ENCODE measurements at regions not wholly inside any gene's neighbourhood (a gene's known extent, or its start where the extent isn't known, plus 50 kb on each side); places are given as distances from the start of the nearest gene placed in this dataset.

DNA sequence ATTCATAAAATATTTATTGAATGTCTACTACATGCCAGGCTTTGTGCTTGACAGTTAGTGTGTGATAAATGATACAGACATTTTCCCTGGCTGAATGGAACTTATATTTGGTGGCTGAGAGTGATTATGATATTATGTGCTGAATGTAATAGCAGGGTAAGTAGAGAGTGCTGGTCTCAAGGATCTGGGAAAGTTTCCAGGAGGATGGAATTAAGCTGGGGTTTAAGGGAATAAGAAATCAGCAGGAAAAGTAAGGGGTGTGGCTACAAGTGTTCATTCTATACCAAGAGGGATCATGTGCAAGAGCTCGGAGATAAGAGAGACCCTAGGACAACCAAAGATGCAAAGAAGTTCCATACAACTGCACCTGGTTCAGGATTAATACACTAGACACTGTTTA lies 500.1 kb upstream of the CFAP20DC start:
- TF ChIP-seq, protein P1, sequence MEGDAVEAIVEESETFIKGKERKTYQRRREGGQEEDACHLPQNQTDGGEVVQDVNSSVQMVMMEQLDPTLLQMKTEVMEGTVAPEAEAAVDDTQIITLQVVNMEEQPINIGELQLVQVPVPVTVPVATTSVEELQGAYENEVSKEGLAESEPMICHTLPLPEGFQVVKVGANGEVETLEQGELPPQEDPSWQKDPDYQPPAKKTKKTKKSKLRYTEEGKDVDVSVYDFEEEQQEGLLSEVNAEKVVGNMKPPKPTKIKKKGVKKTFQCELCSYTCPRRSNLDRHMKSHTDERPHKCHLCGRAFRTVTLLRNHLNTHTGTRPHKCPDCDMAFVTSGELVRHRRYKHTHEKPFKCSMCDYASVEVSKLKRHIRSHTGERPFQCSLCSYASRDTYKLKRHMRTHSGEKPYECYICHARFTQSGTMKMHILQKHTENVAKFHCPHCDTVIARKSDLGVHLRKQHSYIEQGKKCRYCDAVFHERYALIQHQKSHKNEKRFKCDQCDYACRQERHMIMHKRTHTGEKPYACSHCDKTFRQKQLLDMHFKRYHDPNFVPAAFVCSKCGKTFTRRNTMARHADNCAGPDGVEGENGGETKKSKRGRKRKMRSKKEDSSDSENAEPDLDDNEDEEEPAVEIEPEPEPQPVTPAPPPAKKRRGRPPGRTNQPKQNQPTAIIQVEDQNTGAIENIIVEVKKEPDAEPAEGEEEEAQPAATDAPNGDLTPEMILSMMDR (IDR thresholded peaks at IDR 0.05; ENCODE audit: unreplicated experiment): no peak
- no peaks in the 10 kb centered on the region for H3K27me3 Mint-ChIP-seq
- H3K27ac Mint-ChIP-seq: no peak overlapping the region

DNA sequence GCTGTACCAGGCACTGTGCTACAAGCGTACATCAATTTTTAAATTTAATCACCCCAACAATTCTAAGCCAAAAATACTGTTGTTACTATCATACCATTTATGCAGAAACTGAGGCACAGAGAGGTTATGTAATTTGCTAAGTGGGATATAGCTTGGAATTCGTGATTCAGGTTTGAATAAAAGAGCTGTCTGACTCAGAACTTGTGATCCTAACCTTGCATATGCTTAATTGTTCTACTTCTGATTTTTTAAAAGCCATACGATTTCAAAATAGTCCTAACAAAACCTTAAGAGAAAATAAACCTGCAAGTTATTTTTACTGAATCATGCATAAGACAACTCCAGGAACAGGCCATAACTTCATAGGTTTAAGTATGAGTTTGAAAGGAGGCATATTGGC lies 498.0 kb upstream of the CFAP20DC start:
- no peaks in the 10 kb centered on the region for H3K36me3 Mint-ChIP-seq (ENCODE audit: insufficient read depth)
- H3K4me1 Mint-ChIP-seq (ENCODE audit: low read depth): peaks cover 28% of the 10 kb centered on the region
- no peak for DNase-seq (ENCODE audit: low spot score, unreplicated experiment)
- H3K4me3 Mint-ChIP-seq (ENCODE audit: low read depth): no peak overlapping the region
- H3K27ac Mint-ChIP-seq: no peak overlapping the region
- H3K27me3 Mint-ChIP-seq: no peaks in the 10 kb centered on the region
- TF ChIP-seq, protein P1 (IDR thresholded peaks at IDR 0.05; ENCODE audit: unreplicated experiment): no peak
- H3K9me3 Mint-ChIP-seq (ENCODE audit: low read depth): no peaks in the 10 kb centered on the region

More for the DNA sequence above, 500.1 kb upstream of the CFAP20DC start:
- no peak overlapping the region for H3K4me3 Mint-ChIP-seq (ENCODE audit: low read depth)
- no peaks in the 10 kb centered on the region for H3K36me3 Mint-ChIP-seq (ENCODE audit: insufficient read depth)
- peaks cover 13% of the 10 kb centered on the region for H3K4me1 Mint-ChIP-seq (ENCODE audit: low read depth)
- H3K9me3 Mint-ChIP-seq (ENCODE audit: low read depth): no peaks in the 10 kb centered on the region
- no peak for DNase-seq (ENCODE audit: low spot score, unreplicated experiment)

DNA sequence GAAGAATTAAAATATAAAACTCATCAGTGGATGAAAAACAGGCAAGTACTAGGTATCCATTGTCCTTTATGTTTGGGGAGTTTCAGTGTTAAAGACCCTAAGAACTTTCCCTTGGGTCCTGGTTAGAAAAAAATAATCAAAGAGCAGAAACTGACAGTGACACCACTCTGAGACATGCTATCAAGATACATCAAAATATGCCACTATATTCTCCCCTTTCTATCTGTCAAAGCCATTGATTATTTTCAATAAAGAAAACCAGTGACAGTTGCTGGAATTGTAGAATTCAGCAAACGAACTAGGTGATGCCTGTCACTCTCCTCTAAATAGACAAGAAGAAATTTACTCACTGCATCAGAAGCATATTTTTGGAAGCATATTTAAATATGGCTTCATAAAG lies 496.7 kb upstream of the CFAP20DC start:
- TF ChIP-seq, protein P1 (IDR thresholded peaks at IDR 0.05; ENCODE audit: unreplicated experiment): no peak
- H3K27ac Mint-ChIP-seq: no peak overlapping the region
- no peak for DNase-seq (ENCODE audit: low spot score, unreplicated experiment)
- no peaks in the 10 kb centered on the region for H3K36me3 Mint-ChIP-seq (ENCODE audit: insufficient read depth)
- no peaks in the 10 kb centered on the region for H3K9me3 Mint-ChIP-seq (ENCODE audit: low read depth)
- peaks cover 28% of the 10 kb centered on the region for H3K4me1 Mint-ChIP-seq (ENCODE audit: low read depth)
- no peaks in the 10 kb centered on the region for H3K27me3 Mint-ChIP-seq
- H3K4me3 Mint-ChIP-seq (ENCODE audit: low read depth): no peak overlapping the region

DNA sequence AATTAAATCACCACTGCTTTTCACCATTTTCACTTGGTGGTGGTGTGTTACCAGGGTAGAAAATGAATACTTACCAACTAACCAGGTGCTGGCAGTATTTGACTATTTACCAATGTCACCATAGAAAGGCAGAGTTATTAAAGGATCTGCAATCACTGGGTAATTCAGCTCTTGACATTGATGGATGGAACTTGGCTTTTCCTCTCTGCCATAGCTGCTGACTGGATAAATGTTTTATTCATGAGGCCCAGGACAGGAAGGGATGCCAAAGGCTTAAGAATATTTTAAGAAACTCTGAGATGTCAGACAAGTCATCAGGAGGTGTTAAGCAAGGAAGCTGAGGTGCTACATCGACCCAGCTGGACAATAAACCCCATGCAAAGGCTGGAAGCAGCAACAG lies 495.5 kb upstream of the CFAP20DC start:
- H3K4me3 Mint-ChIP-seq (ENCODE audit: low read depth): no peak overlapping the region
- peaks cover 36% of the 10 kb centered on the region for H3K4me1 Mint-ChIP-seq (ENCODE audit: low read depth)
- H3K9me3 Mint-ChIP-seq (ENCODE audit: low read depth): no peaks in the 10 kb centered on the region
- DNase-seq (ENCODE audit: low spot score, unreplicated experiment): no peak
- no peak overlapping the region for H3K27ac Mint-ChIP-seq
- TF ChIP-seq, protein P1 (IDR thresholded peaks at IDR 0.05; ENCODE audit: unreplicated experiment): no peak
- H3K27me3 Mint-ChIP-seq: no peaks in the 10 kb centered on the region
- no peaks in the 10 kb centered on the region for H3K36me3 Mint-ChIP-seq (ENCODE audit: insufficient read depth)

DNA sequence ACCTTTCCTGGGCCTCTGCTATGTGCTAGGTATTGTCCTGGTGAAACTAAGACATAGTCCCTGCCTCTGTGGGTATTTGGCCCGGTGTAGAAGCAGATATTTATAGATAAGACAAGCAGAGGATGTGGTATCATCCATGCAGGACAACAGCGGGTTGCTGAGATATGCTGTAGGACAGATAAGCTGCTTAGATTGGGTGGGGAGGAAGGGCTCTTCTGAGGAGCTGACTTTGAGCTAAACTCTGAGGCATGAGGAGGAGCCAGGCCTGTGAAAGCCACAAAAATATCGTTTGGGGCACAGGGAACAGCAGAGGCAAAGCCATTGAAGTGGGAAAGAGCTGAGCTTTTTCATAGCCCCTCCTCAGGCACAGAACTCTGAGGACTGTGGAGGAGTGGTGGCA lies 492.5 kb upstream of the CFAP20DC start:
- no peaks in the 10 kb centered on the region for H3K27me3 Mint-ChIP-seq
- H3K4me1 Mint-ChIP-seq (ENCODE audit: low read depth): peaks cover 49% of the 10 kb centered on the region
- H3K4me3 Mint-ChIP-seq (ENCODE audit: low read depth): no peak overlapping the region
- no peaks in the 10 kb centered on the region for H3K36me3 Mint-ChIP-seq (ENCODE audit: insufficient read depth)
- TF ChIP-seq, protein P1 (IDR thresholded peaks at IDR 0.05; ENCODE audit: unreplicated experiment): no peak
- H3K27ac Mint-ChIP-seq: no peak overlapping the region
- DNase-seq (ENCODE audit: low spot score, unreplicated experiment): no peak
- no peaks in the 10 kb centered on the region for H3K9me3 Mint-ChIP-seq (ENCODE audit: low read depth)

Data from progenitor cell of endocrine pancreas (in vitro differentiated cells).